ENCODE measurements at regions not wholly inside any gene's neighbourhood (a gene's known extent, or its start where the extent isn't known, plus 50 kb on each side); places are given as distances from the start of the nearest gene placed in this dataset.
"Not testable (repeated sequence)": the region's sequence is repeated elsewhere in the genome, so short reads cannot be mapped to it uniquely, and the experiment has no call there.

DNA sequence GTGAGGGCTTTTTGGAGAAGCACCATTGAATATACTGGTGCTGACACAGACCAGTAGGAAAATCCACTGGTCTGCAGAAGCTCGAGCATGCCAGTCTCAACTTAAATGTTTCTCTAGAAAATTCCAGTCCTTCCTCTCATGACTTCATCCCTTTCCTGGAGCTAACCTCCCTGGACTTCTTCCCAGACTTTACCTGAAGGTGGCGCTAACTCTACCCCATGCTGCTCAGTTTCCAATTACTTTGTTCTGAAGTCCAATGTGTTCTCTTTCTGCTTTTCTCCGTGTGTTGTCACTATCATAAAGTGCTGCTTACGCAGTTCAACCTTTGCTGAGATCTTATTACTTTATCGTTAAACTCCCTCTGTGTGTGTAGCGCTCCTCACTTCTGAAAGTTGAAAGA, 158.4 kb downstream of the ZNF37A start:
- H3K27me3 ChIP-seq (ENCODE audit: insufficient read depth, low read depth, severe bottlenecking); H3K4me3 ChIP-seq (ENCODE audit: low read depth, low read length); H3K27ac ChIP-seq; H3K9me3 ChIP-seq (ENCODE audit: severe bottlenecking); H3K36me3 ChIP-seq: not testable (repeated sequence)
- TF ChIP-seq, protein P1, sequence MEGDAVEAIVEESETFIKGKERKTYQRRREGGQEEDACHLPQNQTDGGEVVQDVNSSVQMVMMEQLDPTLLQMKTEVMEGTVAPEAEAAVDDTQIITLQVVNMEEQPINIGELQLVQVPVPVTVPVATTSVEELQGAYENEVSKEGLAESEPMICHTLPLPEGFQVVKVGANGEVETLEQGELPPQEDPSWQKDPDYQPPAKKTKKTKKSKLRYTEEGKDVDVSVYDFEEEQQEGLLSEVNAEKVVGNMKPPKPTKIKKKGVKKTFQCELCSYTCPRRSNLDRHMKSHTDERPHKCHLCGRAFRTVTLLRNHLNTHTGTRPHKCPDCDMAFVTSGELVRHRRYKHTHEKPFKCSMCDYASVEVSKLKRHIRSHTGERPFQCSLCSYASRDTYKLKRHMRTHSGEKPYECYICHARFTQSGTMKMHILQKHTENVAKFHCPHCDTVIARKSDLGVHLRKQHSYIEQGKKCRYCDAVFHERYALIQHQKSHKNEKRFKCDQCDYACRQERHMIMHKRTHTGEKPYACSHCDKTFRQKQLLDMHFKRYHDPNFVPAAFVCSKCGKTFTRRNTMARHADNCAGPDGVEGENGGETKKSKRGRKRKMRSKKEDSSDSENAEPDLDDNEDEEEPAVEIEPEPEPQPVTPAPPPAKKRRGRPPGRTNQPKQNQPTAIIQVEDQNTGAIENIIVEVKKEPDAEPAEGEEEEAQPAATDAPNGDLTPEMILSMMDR (IDR thresholded peaks at IDR 0.05; ENCODE audit: low read depth, low read length) = peak; percentile 48
- peak; percentile 61 for DNase-seq

DNA sequence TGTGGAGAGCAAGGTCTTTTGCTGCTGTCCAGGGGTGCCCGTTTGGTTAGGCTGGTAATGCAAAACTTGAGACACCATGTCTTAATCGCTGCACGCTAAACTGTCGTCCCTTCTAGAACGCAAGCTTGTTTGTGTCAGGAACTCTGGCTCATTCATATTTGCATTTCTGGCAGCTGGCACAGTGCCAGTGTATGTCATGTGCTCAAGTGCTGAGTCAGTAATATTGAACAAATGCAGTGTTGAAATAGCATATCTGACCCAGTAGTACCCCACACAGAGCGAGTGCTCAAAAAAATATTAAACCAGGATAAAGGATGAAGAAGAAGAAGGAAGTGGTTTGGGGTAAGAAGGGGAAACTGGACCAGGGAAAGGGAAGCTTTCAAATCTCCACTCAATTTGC, 173.4 kb downstream of the ZNF37A start:
- H3K27ac ChIP-seq; H3K36me3 ChIP-seq; H3K4me3 ChIP-seq (ENCODE audit: low read depth, low read length); H3K27me3 ChIP-seq (ENCODE audit: insufficient read depth, low read depth, severe bottlenecking); DNase-seq; H3K9me3 ChIP-seq (ENCODE audit: severe bottlenecking): not testable (repeated sequence)

DNA sequence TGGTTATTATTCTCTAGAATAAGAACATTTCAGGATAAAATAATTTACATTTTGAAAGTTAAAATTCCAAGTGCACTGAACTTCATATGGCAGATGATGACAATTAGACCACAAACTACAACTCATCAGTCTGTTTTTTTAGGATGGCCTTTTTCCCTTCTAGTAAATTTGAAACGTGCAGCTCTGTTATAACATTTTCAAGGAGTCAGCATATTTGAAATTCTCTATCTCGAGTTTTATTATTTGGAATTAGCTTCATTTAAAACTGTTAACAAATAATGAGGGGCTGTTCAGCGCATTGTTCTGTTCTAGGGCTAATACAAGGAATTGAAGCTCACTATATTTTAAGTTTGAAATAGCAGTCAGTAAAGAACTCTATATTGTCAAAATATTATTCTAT, 176.9 kb downstream of the ZNF37A start:
- H3K4me3 ChIP-seq (ENCODE audit: low read depth, low read length); H3K36me3 ChIP-seq; H3K9me3 ChIP-seq (ENCODE audit: severe bottlenecking); H3K27me3 ChIP-seq (ENCODE audit: insufficient read depth, low read depth, severe bottlenecking); H3K27ac ChIP-seq; DNase-seq: not testable (repeated sequence)

DNA sequence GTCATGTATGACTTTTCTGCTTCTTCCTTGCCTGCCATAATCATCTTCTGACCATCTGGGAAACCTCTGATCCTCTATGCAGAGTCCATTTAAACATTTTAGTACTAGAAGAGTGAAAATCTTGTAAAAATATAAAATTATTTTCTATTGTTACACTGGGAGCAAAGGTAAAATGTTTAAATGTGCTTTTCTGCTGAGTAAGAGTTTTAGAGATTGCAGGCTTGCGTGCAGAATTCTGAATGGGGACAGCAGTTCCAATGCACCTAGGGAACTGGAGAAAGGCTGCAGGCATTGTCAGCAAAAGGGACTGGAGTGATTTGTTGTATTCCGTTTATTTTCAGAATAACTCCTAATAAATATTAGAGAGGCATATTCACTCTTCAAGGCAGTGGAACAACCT, 180.7 kb downstream of the ZNF37A start:
- H3K27ac ChIP-seq; H3K9me3 ChIP-seq (ENCODE audit: severe bottlenecking): not testable (repeated sequence)

DNA sequence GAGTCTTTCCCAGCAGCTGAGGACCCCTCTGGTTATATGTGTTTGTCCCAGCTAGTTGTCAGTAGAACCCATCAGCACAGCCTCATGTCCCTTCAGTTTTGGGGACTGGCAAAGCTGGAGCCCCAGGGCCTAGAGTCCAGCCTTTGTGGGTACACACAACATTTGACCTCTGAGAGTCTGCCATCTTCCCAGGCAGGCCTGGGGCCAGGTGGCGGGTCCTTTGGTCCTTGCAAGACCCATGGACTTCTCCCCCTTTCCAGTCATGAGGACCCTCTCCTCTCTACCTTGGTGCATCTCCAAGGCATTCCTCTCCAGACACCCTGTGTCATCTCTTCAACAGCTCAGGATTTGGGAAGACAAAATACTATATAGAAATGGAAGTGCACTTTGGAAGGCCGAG, 198.4 kb downstream of the ZNF37A start:
- H3K36me3 ChIP-seq; H3K9me3 ChIP-seq (ENCODE audit: severe bottlenecking); H3K27me3 ChIP-seq (ENCODE audit: insufficient read depth, low read depth, severe bottlenecking); H3K4me3 ChIP-seq (ENCODE audit: low read depth, low read length); DNase-seq: not testable (repeated sequence)
- peak overlapping the region; percentile 48; the same call in 1 of the 2 replicates for H3K27ac ChIP-seq

More for the DNA sequence above, 180.7 kb downstream of the ZNF37A start:
- not testable (repeated sequence) for H3K4me3 ChIP-seq (ENCODE audit: low read depth, low read length); H3K36me3 ChIP-seq; DNase-seq; H3K27me3 ChIP-seq (ENCODE audit: insufficient read depth, low read depth, severe bottlenecking)

DNA sequence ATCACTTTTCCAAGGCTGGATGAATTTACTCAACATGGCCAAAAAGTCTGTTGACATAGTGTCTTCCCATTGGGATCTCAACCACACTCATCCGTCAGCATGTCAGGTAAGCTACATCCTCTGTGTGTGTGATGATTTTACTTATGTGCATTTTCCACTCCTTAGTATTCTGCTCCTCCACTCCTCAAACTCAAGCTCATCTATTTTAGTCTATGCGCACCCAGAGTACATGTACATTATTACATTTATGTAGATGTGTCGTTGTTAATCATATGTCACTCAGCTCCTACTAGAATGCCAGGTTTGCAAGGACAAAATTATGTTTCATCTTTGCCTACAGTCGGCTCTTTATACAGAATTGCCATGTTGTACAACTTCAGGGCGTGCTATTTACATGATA, 216.0 kb downstream of the ZNF37A start:
- H3K36me3 ChIP-seq; H3K9me3 ChIP-seq (ENCODE audit: severe bottlenecking); H3K27ac ChIP-seq; H3K4me3 ChIP-seq (ENCODE audit: low read depth, low read length); H3K27me3 ChIP-seq (ENCODE audit: insufficient read depth, low read depth, severe bottlenecking); DNase-seq: not testable (repeated sequence)

DNA sequence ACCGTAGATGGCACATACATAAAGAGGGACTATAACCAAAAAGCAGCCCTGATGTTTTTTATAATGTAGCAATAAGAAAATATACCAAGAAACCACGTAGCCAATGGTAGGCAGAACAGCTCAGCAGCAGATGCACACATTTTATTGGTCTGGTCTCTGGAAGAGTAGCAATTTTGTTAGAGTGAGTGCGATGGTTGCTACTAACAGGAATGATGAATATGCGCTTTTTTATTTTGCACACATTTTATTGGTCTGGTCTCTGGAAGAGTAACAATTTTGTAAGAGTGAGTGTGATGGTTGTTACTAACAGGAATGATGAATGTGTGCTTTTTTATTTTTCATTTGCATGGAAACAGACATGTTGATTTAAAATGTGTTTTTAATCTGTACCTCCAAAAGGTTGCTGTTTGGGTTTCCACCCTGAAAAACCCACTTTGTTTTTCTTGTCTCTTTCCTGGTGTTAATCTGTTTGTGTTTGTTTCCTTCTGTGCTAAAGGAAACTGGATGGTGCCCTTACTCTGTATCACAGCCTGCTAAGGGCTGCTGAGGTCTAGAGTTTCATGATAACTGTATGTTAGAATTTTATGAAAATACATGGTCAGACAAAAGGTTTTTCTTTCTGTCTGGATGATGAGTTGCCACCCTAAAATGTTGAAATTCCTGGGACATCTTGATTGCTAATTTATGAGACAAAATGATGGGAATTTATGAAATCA, 221.1 kb downstream of the ZNF37A start:
- not testable (repeated sequence) for H3K9me3 ChIP-seq (ENCODE audit: severe bottlenecking); H3K4me3 ChIP-seq (ENCODE audit: low read depth, low read length); H3K27me3 ChIP-seq (ENCODE audit: insufficient read depth, low read depth, severe bottlenecking); H3K36me3 ChIP-seq; DNase-seq; H3K27ac ChIP-seq

DNA sequence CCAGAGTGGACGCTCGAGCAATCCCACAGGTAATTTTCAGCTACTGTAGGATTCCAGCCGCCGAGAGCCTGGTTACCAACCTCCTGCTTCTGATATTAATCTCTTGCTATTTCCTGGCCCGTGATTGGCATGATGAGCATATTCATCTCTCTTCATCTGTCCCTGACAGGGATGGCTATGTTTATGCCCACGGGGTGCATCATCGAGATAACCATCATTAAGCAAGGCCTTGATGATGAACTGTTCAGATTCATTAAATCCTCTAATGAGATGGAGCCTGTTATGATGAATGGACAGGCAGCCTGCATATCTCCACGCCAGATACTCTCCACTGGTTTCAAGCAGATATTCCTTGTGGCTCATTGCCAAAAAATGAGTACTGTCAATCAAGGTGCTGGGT, 227.3 kb downstream of the ZNF37A start:
- DNase-seq; H3K4me3 ChIP-seq (ENCODE audit: low read depth, low read length); H3K36me3 ChIP-seq; H3K27me3 ChIP-seq (ENCODE audit: insufficient read depth, low read depth, severe bottlenecking); H3K27ac ChIP-seq; H3K9me3 ChIP-seq (ENCODE audit: severe bottlenecking): not testable (repeated sequence)

DNA sequence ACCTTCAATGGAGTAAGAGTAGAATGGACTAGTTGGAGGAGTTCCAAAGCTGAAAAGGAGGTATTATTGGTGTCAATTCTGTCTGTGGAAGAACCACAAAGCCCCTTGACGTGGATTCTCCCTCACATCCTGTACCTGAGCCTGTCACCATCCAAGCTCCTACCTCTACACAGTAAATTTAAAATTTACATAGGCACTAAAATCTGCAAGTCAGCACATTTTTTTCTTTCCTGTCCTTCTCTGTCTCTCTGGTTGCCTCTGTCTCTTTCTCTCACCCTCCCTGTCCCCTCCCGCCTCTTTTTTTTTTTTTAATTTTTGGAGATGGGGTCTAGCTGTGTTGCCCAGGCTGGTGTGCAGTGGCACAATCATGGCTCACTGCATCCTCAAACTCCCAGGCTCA, 236.2 kb downstream of the ZNF37A start:
- H3K27me3 ChIP-seq (ENCODE audit: insufficient read depth, low read depth, severe bottlenecking); H3K4me3 ChIP-seq (ENCODE audit: low read depth, low read length); H3K9me3 ChIP-seq (ENCODE audit: severe bottlenecking); H3K27ac ChIP-seq; H3K36me3 ChIP-seq; DNase-seq: not testable (repeated sequence)

DNA sequence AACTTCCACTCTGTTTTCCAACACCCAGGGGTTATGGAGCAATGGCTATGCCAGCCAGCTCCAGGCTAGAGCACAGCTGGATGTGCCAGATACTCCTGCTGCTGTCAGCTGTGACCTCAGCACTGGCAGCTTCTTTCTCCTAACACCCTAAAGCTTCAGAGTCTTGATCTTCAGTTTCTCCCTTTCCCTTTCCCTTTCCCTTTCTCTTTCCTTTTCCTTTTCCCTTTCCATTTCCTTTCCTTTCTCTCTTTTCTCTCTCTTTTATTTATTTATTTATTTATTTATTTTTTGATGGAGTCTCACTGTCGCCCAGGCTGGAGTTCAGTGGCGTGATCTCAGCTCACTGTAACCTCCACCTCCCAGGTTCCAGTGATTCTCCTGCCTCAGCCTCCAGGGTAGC, 237.0 kb downstream of the ZNF37A start:
- DNase-seq; H3K4me3 ChIP-seq (ENCODE audit: low read depth, low read length); H3K9me3 ChIP-seq (ENCODE audit: severe bottlenecking): not testable (repeated sequence)

DNA sequence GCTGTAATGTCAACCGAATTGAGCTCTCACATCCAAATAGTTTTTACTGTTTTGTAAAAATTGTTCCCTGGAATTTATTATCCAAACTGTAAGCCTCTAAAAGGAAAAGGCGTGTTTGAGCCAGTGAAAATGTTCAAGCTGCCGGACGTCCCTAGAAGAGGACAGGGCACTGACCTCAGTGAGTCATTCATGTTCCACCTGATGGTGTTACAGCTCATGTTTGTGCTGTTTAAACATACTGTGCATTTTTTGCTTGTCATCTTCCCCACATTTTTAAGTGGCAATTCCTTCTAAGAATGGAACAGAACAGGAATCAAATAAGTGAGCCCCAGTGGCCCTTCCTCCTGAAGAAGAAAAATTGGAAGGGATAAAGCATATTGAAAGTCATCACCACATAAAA, 239.6 kb downstream of the ZNF37A start:
- H3K9me3 ChIP-seq (ENCODE audit: severe bottlenecking); H3K36me3 ChIP-seq; DNase-seq; H3K27me3 ChIP-seq (ENCODE audit: insufficient read depth, low read depth, severe bottlenecking); H3K4me3 ChIP-seq (ENCODE audit: low read depth, low read length); H3K27ac ChIP-seq: not testable (repeated sequence)

More for the DNA sequence above, 237.0 kb downstream of the ZNF37A start:
- not testable (repeated sequence) for H3K27ac ChIP-seq; H3K36me3 ChIP-seq; H3K27me3 ChIP-seq (ENCODE audit: insufficient read depth, low read depth, severe bottlenecking)

DNA sequence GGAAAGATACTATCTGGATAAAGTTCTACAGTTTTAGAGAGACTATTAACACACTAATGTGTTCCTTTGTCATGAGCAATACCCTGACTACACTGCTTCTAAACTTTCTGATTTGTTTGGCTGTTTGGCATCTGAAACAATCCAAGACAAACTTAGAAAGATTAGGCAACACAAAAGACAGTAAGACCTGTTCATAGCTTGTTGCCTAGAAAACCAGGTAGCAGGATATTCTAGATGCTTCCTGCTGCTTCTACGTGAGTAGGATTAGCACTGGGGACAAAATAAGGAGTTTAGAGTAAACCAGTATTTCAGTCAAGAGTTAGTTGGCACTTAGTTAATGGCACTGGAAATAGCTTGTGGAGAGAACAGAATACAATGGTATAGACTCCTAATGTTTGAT, 256.5 kb downstream of the ZNF37A start:
- not testable (repeated sequence) for H3K9me3 ChIP-seq (ENCODE audit: severe bottlenecking); H3K36me3 ChIP-seq; DNase-seq; H3K27me3 ChIP-seq (ENCODE audit: insufficient read depth, low read depth, severe bottlenecking); H3K27ac ChIP-seq; H3K4me3 ChIP-seq (ENCODE audit: low read depth, low read length)

DNA sequence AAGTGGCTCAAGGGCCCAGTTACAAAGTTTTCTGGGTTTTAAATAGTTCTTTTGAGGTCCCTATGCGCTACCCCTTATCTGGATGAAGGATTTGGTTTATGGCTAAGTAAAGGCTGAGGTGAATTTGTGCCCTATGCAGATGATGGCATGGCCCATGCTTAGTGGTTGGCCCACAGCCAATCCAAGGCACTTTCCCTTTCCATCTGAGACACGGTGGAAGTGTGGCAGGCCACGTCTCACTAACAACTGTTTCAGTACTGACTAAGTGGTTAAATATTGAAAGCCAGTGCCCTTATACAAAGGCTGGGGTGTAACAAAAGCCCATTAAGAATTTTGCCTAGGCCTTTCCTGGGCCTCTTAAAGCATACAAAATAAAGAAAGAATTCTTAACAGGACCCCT, 260.3 kb downstream of the ZNF37A start:
- not testable (repeated sequence) for H3K27me3 ChIP-seq (ENCODE audit: insufficient read depth, low read depth, severe bottlenecking); H3K4me3 ChIP-seq (ENCODE audit: low read depth, low read length); H3K9me3 ChIP-seq (ENCODE audit: severe bottlenecking); H3K36me3 ChIP-seq
- DNase-seq = peak; percentile 11
- peak overlapping the region; percentile 61 for H3K27ac ChIP-seq

DNA sequence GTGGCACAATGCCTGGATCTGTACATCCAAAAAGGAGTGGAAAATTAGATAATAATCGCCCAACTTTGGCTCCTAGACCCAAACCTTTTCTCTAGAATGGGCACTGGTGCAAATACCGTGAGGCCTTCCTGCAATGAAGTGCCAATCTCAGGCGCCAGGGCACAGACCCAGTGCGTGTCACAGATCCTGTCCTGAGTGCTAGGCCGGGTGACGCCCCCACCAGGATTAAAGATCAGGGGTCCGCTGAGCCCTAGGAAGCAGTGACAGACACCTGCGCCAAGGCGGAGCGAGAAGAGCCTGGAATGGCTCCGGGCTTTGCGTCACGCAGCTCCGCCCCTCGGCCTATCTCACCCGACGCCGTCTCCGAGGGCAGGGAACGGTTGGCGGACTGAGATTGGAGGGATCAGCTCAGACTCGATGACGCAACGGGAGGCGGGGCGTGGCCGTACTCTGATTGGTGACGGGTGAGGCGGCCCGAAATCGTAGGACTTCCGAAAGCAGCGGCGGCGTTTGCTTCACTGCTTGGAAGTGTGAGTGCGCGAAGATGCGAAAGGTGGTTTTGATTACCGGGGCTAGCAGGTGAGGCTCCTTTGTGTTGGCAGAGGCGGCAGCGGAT, 261.9 kb downstream of the ZNF37A start:
- not testable (repeated sequence) for H3K36me3 ChIP-seq
- H3K4me3 ChIP-seq (ENCODE audit: low read depth, low read length) = peak overlapping the region; percentile 48

More for the DNA sequence above, 261.9 kb downstream of the ZNF37A start:
- H3K27me3 ChIP-seq (ENCODE audit: insufficient read depth, low read depth, severe bottlenecking); H3K9me3 ChIP-seq (ENCODE audit: severe bottlenecking): not testable (repeated sequence)
- peak; percentile 83 for DNase-seq
- peak overlapping the region; percentile 67 for H3K27ac ChIP-seq

Measured in WERI-Rb-1 (cell line).